ENCODE measurements at regions not wholly inside any gene's neighbourhood (a gene's known extent, or its start where the extent isn't known, plus 50 kb on each side); places are given as distances from the start of the nearest gene placed in this dataset.

DNA sequence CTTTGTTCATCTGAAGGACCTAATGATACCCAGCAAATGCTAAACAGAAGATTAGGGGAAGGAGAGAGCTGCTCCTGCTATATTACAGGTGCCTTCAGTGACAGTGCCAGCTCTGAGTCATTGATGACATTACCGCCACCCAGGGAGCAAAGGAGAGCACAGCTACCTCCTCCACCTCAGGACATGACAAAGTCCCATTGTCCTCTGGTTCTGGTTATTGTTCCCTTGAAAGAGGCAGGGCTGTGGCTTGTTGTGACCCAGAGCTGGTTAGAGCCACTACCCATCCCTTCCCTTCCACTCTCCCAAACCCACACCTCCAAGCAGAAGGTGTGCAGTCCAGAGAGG is 363.5 kb upstream of the DUSP10 start:
- TF ChIP-seq POLR2A (IDR thresholded peaks at IDR 0.05) (no peak), EP300 (IDR thresholded peaks at IDR 0.05; ENCODE audit: low read depth) (no peak), POLR2AphosphoS5 (IDR thresholded peaks at IDR 0.05) (no peak)
- TF ChIP-seq, protein P1, sequence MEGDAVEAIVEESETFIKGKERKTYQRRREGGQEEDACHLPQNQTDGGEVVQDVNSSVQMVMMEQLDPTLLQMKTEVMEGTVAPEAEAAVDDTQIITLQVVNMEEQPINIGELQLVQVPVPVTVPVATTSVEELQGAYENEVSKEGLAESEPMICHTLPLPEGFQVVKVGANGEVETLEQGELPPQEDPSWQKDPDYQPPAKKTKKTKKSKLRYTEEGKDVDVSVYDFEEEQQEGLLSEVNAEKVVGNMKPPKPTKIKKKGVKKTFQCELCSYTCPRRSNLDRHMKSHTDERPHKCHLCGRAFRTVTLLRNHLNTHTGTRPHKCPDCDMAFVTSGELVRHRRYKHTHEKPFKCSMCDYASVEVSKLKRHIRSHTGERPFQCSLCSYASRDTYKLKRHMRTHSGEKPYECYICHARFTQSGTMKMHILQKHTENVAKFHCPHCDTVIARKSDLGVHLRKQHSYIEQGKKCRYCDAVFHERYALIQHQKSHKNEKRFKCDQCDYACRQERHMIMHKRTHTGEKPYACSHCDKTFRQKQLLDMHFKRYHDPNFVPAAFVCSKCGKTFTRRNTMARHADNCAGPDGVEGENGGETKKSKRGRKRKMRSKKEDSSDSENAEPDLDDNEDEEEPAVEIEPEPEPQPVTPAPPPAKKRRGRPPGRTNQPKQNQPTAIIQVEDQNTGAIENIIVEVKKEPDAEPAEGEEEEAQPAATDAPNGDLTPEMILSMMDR (IDR thresholded peaks at IDR 0.05), result no peak
- in situ Hi-C loops (cut with MboI; ENCODE audit: low pct_ligation_motif_present in 1 of 4, low pct_unique_long_range_greater_than_20kb in 1 of 4, low sequenced_read_pairs in 3 of 4) (loop anchor here in 2 of 4 donors (10.0 to 25.0 kb wide), 2 partner anchors 349 to 357 kb away; no protein-coding TSS in a partner anchor), intact Hi-C loops (cut with DNase I; ENCODE audit: low total_unique reads) (no loop called here)
- 47% methylated on average over 1 of the region's 1 CpG; no CpG with 5 or more reads in 1 of the 2 donors for WGBS, 2 donors (ENCODE audit: low coverage in 1 of 2)
- DNase-seq, result peak; percentile 14
- Histone ChIP-seq H3K27me3 (no peaks in the 10 kb centered on the region), H3K4me3 (no peak overlapping the region), H3K27ac (no peak overlapping the region), H3K36me3 (no peaks in the 10 kb centered on the region), H3K9me3 (no peaks in the 10 kb centered on the region), H3K4me1 (peaks cover 0 to 6% (median 0%) of the 10 kb centered on the region in 4 donors)

DNA sequence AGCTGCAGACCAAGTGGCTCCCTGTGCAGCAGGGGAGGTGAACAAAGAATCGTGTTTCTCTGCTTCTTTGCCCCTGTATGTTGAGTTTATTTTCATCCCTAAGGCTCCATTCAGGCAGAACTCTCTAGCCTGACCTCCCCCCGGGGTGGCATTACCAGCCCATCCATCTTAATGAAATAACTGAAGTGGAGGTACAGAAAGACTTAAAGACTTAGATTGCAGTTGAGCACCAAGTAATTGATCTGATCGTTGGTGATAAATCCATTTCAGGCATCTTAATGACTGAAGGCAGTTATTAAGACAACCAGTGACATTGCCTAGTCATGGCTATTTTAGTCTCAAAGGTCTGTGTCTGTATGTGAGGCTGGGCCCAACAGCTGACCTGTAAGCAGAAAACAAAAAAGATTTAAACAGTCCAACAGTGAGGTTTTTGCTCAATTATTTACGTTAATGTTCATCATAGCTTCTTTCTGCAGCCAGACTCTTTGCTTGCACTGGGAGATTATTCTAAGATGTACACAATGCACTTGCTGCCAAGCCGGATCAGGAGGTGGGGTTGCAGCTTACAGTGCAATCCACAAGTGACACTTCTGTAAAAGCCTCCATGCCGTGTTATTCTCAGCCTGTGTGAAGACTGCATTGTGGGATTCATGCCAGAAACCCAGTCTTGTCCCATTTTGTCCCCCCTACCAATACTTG is 363.0 kb upstream of the DUSP10 start:
- Histone ChIP-seq H3K27me3 (no peaks in the 10 kb centered on the region), H3K9me3 (no peaks in the 10 kb centered on the region), H3K4me1 (peaks cover 0 to 6% (median 0%) of the 10 kb centered on the region in 4 donors), H3K4me3 (no peak overlapping the region), H3K36me3 (no peaks in the 10 kb centered on the region), H3K27ac (no peak overlapping the region)
- intact Hi-C loops (cut with DNase I; ENCODE audit: low total_unique reads) (no loop called here), in situ Hi-C loops (cut with MboI; ENCODE audit: low pct_ligation_motif_present in 1 of 4, low pct_unique_long_range_greater_than_20kb in 1 of 4, low sequenced_read_pairs in 3 of 4) (loop anchor here in 2 of 4 donors (10.0 to 25.0 kb wide), 2 partner anchors 350 to 357 kb away; no protein-coding TSS in a partner anchor)
- WGBS, 2 donors (ENCODE audit: low coverage in 1 of 2), result 38 to 44% methylated on average over 3 to 6 of the region's 6 CpGs
- DNase-seq, result no peak
- TF ChIP-seq EP300 (IDR thresholded peaks at IDR 0.05; ENCODE audit: low read depth), result no peak
- no peak for TF ChIP-seq POLR2A (IDR thresholded peaks at IDR 0.05)
- TF ChIP-seq POLR2AphosphoS5 (IDR thresholded peaks at IDR 0.05), result no peak
- TF ChIP-seq, protein P1 (IDR thresholded peaks at IDR 0.05), result no peak

DNA sequence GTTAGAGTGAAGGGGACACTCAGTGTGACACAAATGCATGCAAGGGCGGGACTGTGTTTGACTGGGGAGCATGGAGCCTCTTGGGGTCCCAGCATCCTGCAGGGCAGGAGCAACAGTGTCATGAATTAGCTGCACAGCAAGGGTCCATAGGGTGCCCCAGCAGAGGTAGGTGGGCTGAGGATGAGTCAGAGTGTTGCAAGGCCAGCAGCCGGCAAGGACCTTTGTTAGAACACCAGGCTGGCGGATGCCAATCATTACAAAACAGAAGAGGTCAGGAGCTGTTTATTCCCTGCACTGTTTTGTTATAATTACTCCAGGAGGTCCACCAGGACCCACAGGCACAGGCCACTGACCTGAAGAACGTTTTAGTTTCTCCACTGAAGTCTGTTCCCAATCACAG is 362.2 kb upstream of the DUSP10 start:
- DNase-seq, result no peak
- Histone ChIP-seq H3K9me3 (no peaks in the 10 kb centered on the region), H3K27me3 (no peaks in the 10 kb centered on the region), H3K27ac (no peak overlapping the region), H3K4me3 (no peak overlapping the region), H3K4me1 (peaks cover 0 to 6% (median 0%) of the 10 kb centered on the region in 4 donors), H3K36me3 (no peaks in the 10 kb centered on the region)
- intact Hi-C loops (cut with DNase I; ENCODE audit: low total_unique reads) (no loop called here), in situ Hi-C loops (cut with MboI; ENCODE audit: low pct_ligation_motif_present in 1 of 4, low pct_unique_long_range_greater_than_20kb in 1 of 4, low sequenced_read_pairs in 3 of 4) (loop anchor here in 2 of 4 donors (10.0 to 25.0 kb wide), 2 partner anchors 351 to 358 kb away; no protein-coding TSS in a partner anchor)
- TF ChIP-seq POLR2A (IDR thresholded peaks at IDR 0.05), result no peak
- 85 to 86% methylated on average over 2 to 4 of the region's 4 CpGs for WGBS, 2 donors (ENCODE audit: low coverage in 1 of 2)

DNA sequence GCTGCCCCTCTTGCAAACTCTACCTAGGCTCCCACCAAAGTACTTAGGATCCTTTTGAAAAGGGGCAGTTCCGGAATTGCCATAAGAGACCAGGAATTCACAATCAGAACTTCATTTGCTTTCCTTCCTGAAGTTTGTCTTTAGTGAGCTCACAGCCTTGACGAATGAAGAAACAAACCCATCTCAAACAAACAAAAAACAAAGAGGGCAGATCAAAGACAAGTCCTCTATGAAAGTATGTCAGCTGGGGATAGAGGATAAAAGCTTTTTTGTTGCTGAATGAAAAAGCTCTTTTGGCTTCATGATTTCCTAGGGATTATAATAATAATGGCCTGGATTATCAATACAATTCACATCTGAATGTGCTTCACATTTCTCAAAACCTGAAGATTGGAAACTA is 357.9 kb upstream of the DUSP10 start:
- in situ Hi-C loops (cut with MboI; ENCODE audit: low pct_ligation_motif_present in 1 of 4, low pct_unique_long_range_greater_than_20kb in 1 of 4, low sequenced_read_pairs in 3 of 4) (loop anchor here in 2 of 4 donors (10.0 to 25.0 kb wide), 2 partner anchors 355 to 363 kb away; no protein-coding TSS in a partner anchor), intact Hi-C loops (cut with DNase I; ENCODE audit: low total_unique reads) (no loop called here)
- Histone ChIP-seq H3K36me3 (no peaks in the 10 kb centered on the region), H3K4me1 (peaks cover 0 to 2% (median 0%) of the 10 kb centered on the region in 4 donors), H3K4me3 (no peak overlapping the region), H3K27ac (no peak overlapping the region), H3K9me3 (no peaks in the 10 kb centered on the region), H3K27me3 (no peaks in the 10 kb centered on the region)
- TF ChIP-seq POLR2A (IDR thresholded peaks at IDR 0.05), result no peak
- TF ChIP-seq, protein P1 (IDR thresholded peaks at IDR 0.05), result no peak
- TF ChIP-seq POLR2AphosphoS5 (IDR thresholded peaks at IDR 0.05), result no peak
- no peak for TF ChIP-seq EP300 (IDR thresholded peaks at IDR 0.05; ENCODE audit: low read depth)
- DNase-seq, result no peak
- WGBS, 2 donors (ENCODE audit: low coverage in 1 of 2), result 50 to 86% methylated on average over 1 to 2 of the region's 2 CpGs
